Ovary (tissue), 3 donors: ENCODE measurements at regions not wholly inside any gene's neighbourhood (a gene's known extent, or its start where the extent isn't known, plus 50 kb on each side); places are given as distances from the start of the nearest gene placed in this dataset.

Experiments
- CTCF ChIP-seq, 3 donors: fragments of 450-650 bp in 2 of 3; fragments of 200-600 bp in 1 of 3; IDR thresholded peaks; one replicate each; pipeline versions ENCODE4 v1.5.1 to v1.8.0; 2016 to 2022; ENCODE audit warnings: antibody characterized with exemption in 3 of 3, mild to moderate bottlenecking in 1 of 3
- POLR2A ChIP-seq: fragments of 450-650 bp; IDR thresholded peaks from one replicate; pipeline ENCODE4 v1.6.1; 2017; ENCODE audit warnings: antibody characterized with exemption, mild to moderate bottlenecking, moderate library complexity
- donor health status: DM: no; HTN: no; CAD: no.

- no peak for TF ChIP-seq POLR2A
- no peak for TF ChIP-seq CTCF (IDR thresholded peaks at IDR 0.05)
Observed at GRCh38 chr6:6905961-6906518, 201.7 kb upstream of the RREB1 start.
